Adrenal gland (tissue), 9 donors: ENCODE measurements at regions not wholly inside any gene's neighbourhood (a gene's known extent, or its start where the extent isn't known, plus 50 kb on each side); places are given as distances from the start of the nearest gene placed in this dataset.

Experiments used
- DNase-seq, 7 donors: peaks; one replicate each; pipeline ENCODE4 v3.0.0-alpha.2; 2019 to 2020
- H3K27ac ChIP-seq, 5 donors: fragments of 200-600 bp; sonication (generic) in 4 of 5; 1 replicate in 3 of 5; 2 replicates in 2 of 5; pipeline versions ENCODE4 v1.5.1 to v1.8.0; 2016 to 2020; ENCODE audit warnings: mild to moderate bottlenecking in 1 of 5
- H3K27me3 ChIP-seq: fragments of 200-600 bp; 2 replicates; pipeline ENCODE4 v1.8.0; 2021
- H3K36me3 ChIP-seq, 2 donors: fragments of 200-600 bp; replicated peaks in 1 of 2; 1 replicate in 1 of 2; 2 replicates in 1 of 2; pipeline versions ENCODE4 v1.5.1 to v1.8.0; 2018 to 2022
- H3K4me1 ChIP-seq, 2 donors: fragments of 200-600 bp; replicated peaks in 1 of 2; 1 replicate in 1 of 2; 2 replicates in 1 of 2; pipeline versions ENCODE4 v1.5.1 to v1.8.0; 2018 to 2021
- H3K4me3 ChIP-seq, 4 donors: fragments of 200-600 bp; sonication (generic) in 3 of 4; one replicate each; pipeline ENCODE4 v1.5.1; 2016 to 2018
- H3K9me3 ChIP-seq, 3 donors: fragments of 200-600 bp; sonication (generic) in 1 of 3; replicated peaks in 1 of 3; 1 replicate in 2 of 3; 2 replicates in 1 of 3; pipeline versions ENCODE4 v1.5.1 to v1.8.0; 2016 to 2021
- CTCF ChIP-seq, 6 experiments: fragments of 450-650 bp in 4 of 6; fragments of 200-600 bp in 2 of 6; sonication (generic) in 1 of 6; IDR thresholded peaks; 1 replicate in 5 of 6; 2 replicates in 1 of 6; pipeline versions ENCODE4 v1.5.1 to v1.8.0; 2016 to 2021; ENCODE audit warnings: antibody characterized with exemption in 6 of 6, mild to moderate bottlenecking in 2 of 6, moderate library complexity in 1 of 6
- POLR2A ChIP-seq, 2 donors: fragments of 450-650 bp; IDR thresholded peaks; one replicate each; pipeline ENCODE4 v1.6.1; 2017; ENCODE audit warnings: antibody characterized with exemption in 2 of 2, mild to moderate bottlenecking in 2 of 2, moderate library complexity in 1 of 2
- WGBS, 4 donors: extraction: QIAGEN DNeasy Blood & Tissue Kit in 2 of 4; methylation state at CpG; one replicate each; pipeline versions ENCODE4 v1.1.5 to v1.1.7; 2013 to 2017; 5-methylcytosine and 5-hydroxymethylcytosine counted together
- intact Hi-C, 2 donors: fragments of 100-400 bp; cut with DNase I; formaldehyde crosslinking; loops; one replicate each; pipeline versions ENCODE4 v1.14.1 to v1.15.0; 2022 to 2023
- donor health status: healthy with polysubstance abuse.
- donor health status: Bipolar disorder and iron deficiency.
- donor health status: DM: yes; HTN: yes; CAD: no.
- donor health status: DM: no; HTN: no; CAD: no.
- donor health status: DM: no; HTN: no; CAD: no.

GRCh38 chr10:133032976-133033741, 54.6 kb upstream of the ADGRA1 start:
- 76 to 83% (median 81%) methylated on average over 15 to 20 of the region's 20 CpGs for WGBS, 4 donors
- intact Hi-C loops = no loop called here
- Histone ChIP-seq H3K9me3 (no peaks in the 10 kb centered on the region), H3K27me3 (peaks cover 9% of the 10 kb centered on the region), H3K4me1 (no peaks in the 10 kb centered on the region), H3K36me3 (no peaks in the 10 kb centered on the region), H3K4me3 (no peak overlapping the region), H3K27ac (no peak overlapping the region)
- no peak for TF ChIP-seq CTCF (IDR thresholded peaks at IDR 0.05)
- DNase-seq = no peak

DNA sequence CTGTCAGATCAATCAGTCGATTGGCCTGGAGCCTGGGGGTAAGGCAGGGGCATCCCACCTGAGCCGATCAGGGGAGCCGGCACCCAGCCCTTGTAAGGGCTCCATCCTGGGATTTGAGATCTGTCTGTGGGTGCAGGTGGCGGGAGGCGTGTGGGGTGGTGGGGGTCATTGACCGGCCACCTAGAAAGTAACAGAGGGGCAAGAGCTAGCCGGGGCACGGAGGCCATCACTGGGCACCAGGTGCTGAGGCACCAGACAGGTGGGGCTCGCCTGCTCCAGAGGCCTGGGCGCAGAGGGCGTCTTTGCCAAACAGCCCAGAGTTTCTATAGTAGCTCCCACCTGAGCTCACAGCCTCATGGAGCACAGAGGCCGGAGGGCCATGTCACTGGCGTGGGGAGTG, 55.5 kb upstream of the ADGRA1 start:
- intact Hi-C loops = no loop called here
- Histone ChIP-seq H3K27me3 (peaks cover 9% of the 10 kb centered on the region), H3K4me3 (no peak overlapping the region), H3K36me3 (no peaks in the 10 kb centered on the region), H3K9me3 (no peaks in the 10 kb centered on the region), H3K4me1 (no peaks in the 10 kb centered on the region), H3K27ac (no peak overlapping the region)
- TF ChIP-seq CTCF (IDR thresholded peaks at IDR 0.05) (no peak), POLR2A (IDR thresholded peaks at IDR 0.05) (no peak)
- 85 to 96% (median 95%) methylated on average over 4 to 13 of the region's 13 CpGs for whole genome bisulfite sequencing, 4 donors
- DNase-seq = no peak

DNA sequence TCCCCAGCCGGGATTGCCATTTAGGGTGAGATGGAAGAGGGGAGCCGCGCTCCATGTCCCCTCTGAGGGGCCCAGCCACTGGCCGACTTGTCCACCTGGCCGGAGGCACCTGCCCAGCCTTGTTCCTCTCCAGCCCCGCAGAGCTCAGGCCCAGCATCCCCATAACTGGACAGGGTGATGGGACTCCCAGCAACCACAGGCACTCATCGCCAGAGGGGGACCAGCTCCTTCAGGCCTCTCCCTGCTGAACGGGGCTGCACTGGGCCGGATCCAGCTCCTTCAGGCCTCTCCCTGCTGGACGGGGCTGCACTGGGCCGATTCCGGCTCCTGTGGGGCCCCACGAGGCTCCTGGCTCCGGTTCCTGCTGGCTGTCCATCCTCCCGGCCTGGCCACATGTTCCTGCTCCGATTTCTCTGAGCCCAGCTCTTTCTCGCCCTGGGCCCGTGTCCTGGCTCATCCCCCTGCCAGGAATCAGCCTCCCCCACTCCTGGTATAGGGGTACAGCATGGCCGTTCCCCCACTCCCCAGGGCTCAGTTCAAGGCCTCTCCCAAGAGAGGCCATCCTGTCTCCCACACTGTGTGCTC, 56.1 kb upstream of the ADGRA1 start:
- Histone ChIP-seq H3K9me3 (no peaks in the 10 kb centered on the region), H3K27ac (no peak overlapping the region), H3K27me3 (peaks cover 9% of the 10 kb centered on the region), H3K36me3 (no peaks in the 10 kb centered on the region), H3K4me3 (no peak overlapping the region), H3K4me1 (no peaks in the 10 kb centered on the region)
- intact Hi-C loops = no loop called here
- no peak for DNase-seq
- 78 to 85% (median 83%) methylated on average over 12 to 19 of the region's 19 CpGs for WGBS, 4 donors
- no peak for TF ChIP-seq POLR2A (IDR thresholded peaks at IDR 0.05)
- TF ChIP-seq CTCF (IDR thresholded peaks at IDR 0.05) = no peak

DNA sequence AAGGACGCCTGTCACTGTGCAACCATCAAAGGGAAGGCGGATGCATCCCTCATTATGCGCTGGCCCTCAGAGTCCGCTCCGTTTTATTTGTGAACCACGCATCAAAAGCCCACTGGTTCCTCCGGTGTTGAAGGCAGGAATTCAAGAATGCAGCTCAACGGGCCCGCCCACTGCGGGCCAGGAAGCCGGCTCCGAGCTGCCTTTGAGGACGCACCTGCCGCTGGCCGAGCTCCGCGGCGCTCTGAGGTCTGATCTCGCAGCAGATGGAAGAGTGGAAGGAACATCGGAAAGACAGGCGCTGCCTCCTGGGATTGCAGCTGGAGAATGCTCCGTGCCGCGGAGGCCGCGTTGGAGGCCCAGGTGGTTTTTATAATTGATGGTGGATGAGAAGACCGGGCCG, 56.9 kb upstream of the ADGRA1 start:
- Histone ChIP-seq H3K9me3 (no peaks in the 10 kb centered on the region), H3K27me3 (peaks cover 9% of the 10 kb centered on the region), H3K27ac (no peak overlapping the region), H3K4me1 (no peaks in the 10 kb centered on the region), H3K36me3 (no peaks in the 10 kb centered on the region), H3K4me3 (no peak overlapping the region)
- DNase-seq = no peak
- WGBS, 4 donors = 40 to 60% (median 50%) methylated on average over 16 to 28 of the region's 28 CpGs
- intact Hi-C loops = no loop called here
- TF ChIP-seq POLR2A (IDR thresholded peaks at IDR 0.05) = no peak
- TF ChIP-seq CTCF (IDR thresholded peaks at IDR 0.05) = no peak
